AG04450 (cell line): ENCODE measurements at regions not wholly inside any gene's neighbourhood (a gene's known extent, or its start where the extent isn't known, plus 50 kb on each side); places are given as distances from the start of the nearest gene placed in this dataset.
"Not testable (repeated sequence)": the region's sequence is repeated elsewhere in the genome, so short reads cannot be mapped to it uniquely, and the experiment has no call there.

Source experiments
- CTCF ChIA-PET: fragments of 300-600, 350-600 bp; formaldehyde crosslinking; extraction: SDS; loops from one replicate; lab custom pipeline; 2022; ENCODE audit warnings: antibody characterized with exemption, inconsistent platforms; lab: Charles Lee
- POLR2A ChIA-PET: fragments of 350-600 bp; formaldehyde crosslinking; extraction: SDS; loops from one replicate; lab custom pipeline; 2021; ENCODE audit warnings: antibody characterized with exemption, inconsistent platforms; lab: Yijun Ruan, JAX
- DNase-seq: peaks from one replicate; pipeline ENCODE4 v3.0.0-alpha.2; 2011; ENCODE audit warnings: low read depth, low spot score
- H3K27ac ChIP-seq: one replicate; pipeline ENCODE4 v1.5.1; 2012; ENCODE audit warnings: low read depth, low read length, control low read depth
- H3K27me3 ChIP-seq: one replicate; pipeline ENCODE4 v1.6.0; 2012; ENCODE audit warnings: low read length; ENCODE audit not compliant: control insufficient read depth, insufficient read depth
- H3K4me3 ChIP-seq: 2 replicates; pipeline ENCODE4 v1.5.1; 2011; ENCODE audit warnings: mild to moderate bottlenecking, low read depth, low read length, control low read depth
- H3K9me3 ChIP-seq: 2 replicates; pipeline ENCODE4 v1.5.1; 2012; ENCODE audit warnings: low read length; ENCODE audit not compliant: control insufficient read depth, insufficient read depth
- TF ChIP-seq, protein P1 (sequence below): IDR thresholded peaks from 2 replicates; pipeline ENCODE4 v1.5.1; 2011; ENCODE audit warnings: low read depth, low read length, control low read depth, inconsistent platforms

DNA sequence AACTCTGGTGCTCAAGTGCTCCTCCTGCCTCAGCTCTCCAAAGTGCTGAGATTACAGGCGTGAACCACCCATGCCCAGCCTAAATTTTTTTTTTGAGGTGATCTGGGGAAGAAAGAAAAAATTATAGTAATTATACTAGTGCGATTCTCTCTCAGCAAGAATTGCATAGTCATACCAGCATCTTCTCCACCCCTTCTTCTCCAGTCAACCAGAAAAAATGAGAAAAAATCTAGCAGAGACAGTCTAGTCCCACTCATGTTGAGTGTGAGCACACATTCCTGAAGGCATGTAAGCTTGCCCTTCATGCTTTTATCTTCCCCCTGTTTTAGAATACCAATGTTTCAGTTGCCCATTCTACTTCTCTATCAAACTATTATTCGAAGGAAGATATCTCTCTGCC is 207.6 kb downstream of the S1PR1 start:
- POLR2A ChIA-PET: no interaction called here
- Histone ChIP-seq H3K27me3 (no peaks in the 10 kb centered on the region), H3K9me3 (no peaks in the 10 kb centered on the region), H3K27ac (no peak overlapping the region), H3K4me3 (no peak overlapping the region)
- no peak for DNase-seq
- CTCF ChIA-PET: no interaction called here
- TF ChIP-seq, protein P1, sequence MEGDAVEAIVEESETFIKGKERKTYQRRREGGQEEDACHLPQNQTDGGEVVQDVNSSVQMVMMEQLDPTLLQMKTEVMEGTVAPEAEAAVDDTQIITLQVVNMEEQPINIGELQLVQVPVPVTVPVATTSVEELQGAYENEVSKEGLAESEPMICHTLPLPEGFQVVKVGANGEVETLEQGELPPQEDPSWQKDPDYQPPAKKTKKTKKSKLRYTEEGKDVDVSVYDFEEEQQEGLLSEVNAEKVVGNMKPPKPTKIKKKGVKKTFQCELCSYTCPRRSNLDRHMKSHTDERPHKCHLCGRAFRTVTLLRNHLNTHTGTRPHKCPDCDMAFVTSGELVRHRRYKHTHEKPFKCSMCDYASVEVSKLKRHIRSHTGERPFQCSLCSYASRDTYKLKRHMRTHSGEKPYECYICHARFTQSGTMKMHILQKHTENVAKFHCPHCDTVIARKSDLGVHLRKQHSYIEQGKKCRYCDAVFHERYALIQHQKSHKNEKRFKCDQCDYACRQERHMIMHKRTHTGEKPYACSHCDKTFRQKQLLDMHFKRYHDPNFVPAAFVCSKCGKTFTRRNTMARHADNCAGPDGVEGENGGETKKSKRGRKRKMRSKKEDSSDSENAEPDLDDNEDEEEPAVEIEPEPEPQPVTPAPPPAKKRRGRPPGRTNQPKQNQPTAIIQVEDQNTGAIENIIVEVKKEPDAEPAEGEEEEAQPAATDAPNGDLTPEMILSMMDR: no peak

DNA sequence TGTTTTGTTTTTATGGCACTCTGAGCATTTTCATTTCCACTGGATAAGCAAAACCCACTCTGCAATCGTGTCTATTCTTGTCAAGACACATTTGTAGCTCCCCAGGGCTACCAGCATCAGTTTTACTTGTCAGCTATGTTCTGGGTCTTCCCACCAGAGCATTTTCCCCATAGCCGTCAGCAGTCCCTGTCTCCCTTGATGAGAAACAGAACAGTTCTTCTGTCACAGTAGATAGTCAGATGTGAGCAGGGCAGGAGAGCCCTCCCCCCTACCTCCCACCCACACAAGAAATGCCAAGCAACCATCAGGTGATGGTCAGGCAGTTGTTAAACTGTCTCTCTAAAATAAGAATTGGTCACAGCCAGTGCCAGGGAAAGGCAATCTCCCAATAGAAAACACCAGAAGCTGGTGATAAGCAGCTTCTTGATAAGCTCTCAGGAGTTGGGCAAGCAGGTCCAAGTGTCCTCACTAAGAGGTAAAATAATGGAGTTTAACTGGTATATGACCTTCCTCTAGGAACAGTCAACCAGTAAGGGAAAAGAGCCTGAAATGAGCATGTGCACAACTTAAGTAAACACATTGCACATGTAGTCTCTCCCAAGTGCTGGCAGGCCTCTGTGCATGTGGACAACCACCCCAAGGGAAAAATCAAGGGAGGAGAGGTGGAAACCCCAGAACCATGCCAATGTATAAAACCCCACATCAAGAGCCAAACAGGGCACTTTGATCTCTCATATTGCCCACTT is 208.2 kb downstream of the S1PR1 start:
- POLR2A ChIA-PET: no interaction called here
- CTCF ChIA-PET: no interaction called here

DNA sequence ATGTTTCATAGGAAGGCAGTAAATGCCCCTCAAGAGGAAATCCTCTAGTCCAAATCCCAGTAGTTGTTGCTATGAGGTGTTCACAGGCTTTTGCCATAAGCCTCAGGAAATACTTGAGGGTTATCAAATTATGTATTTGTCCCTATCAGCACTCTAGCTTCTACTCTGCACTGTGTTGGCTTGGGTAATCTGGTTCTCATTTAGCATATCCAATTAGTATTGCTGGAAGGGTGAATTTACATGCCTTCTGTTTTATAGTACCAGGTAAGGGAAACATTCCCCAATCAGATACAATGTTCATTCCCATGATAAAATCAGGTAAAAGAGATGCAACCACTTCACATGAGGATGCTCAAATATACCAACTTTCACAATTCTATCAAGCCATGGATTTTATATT is 211.2 kb downstream of the S1PR1 start:
- TF ChIP-seq, protein P1: no peak
- H3K9me3 ChIP-seq: no peaks in the 10 kb centered on the region
- H3K27me3 ChIP-seq: no peaks in the 10 kb centered on the region
- no peak overlapping the region for H3K4me3 ChIP-seq
- POLR2A ChIA-PET: no interaction called here
- DNase-seq: no peak
- CTCF ChIA-PET: interaction anchor here (1.0 kb wide), 1 partner anchor 10 kb away, joined by 3 read pairs; no protein-coding TSS in a partner anchor
- H3K27ac ChIP-seq: no peak overlapping the region

More for the DNA sequence above, 208.2 kb downstream of the S1PR1 start:
- Histone ChIP-seq H3K27ac (no peak overlapping the region), H3K27me3 (no peaks in the 10 kb centered on the region), H3K9me3 (no peaks in the 10 kb centered on the region), H3K4me3 (no peak overlapping the region)
- TF ChIP-seq, protein P1: no peak
- DNase-seq: no peak

DNA sequence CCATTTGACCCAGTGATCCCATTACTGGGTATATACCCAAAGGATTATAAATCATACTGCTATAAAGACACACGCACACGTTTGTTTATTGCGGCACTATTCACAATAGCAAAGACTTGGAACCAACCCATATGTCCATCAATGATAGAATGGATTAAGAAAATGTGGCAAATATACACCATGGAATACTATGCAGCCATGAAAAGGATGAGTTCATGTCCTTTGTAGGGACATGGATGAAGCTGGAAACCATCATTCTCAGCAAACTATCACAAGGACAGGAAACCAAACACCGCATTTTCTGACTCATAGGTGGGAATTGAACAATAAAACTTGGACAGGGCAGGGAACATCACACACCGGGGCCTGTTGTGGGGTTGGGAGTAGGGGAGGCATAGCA is 213.9 kb downstream of the S1PR1 start:
- CTCF ChIA-PET, H3K27ac ChIP-seq, H3K27me3 ChIP-seq, H3K4me3 ChIP-seq, H3K9me3 ChIP-seq, DNase-seq, POLR2A ChIA-PET: not testable (repeated sequence)

DNA sequence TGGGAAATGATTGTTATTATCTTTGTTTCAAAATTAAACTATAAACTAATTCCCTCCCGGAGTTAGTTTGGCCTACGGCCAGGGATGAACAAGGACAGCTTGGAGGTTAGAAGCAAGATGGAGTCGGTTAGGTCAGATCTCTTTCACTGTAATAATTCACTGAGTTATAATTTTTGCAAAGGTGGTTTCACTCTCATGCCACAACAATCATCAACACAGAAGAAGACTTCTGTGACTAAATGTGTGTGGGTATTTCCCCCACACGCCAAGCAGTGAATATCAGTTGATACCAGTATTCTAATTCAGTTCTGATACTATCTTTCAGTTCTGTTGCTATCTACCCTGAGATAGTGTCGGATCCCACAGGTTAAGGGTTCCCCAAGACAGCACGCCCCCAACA is 215.1 kb downstream of the S1PR1 start:
- Histone ChIP-seq H3K27ac (no peak overlapping the region), H3K27me3 (no peaks in the 10 kb centered on the region), H3K9me3 (no peaks in the 10 kb centered on the region), H3K4me3 (no peak overlapping the region)
- CTCF ChIA-PET: no interaction called here
- POLR2A ChIA-PET: no interaction called here
- DNase-seq: no peak
- TF ChIP-seq, protein P1: no peak
